ENCODE measurements at regions not wholly inside any gene's neighbourhood (a gene's known extent, or its start where the extent isn't known, plus 50 kb on each side); places are given as distances from the start of the nearest gene placed in this dataset.

GRCh38 chr12:86513226-86513625 is 257.0 kb upstream of the MGAT4C start:
- Histone ChIP-seq H3K9ac (ENCODE audit: low read length) (no peak overlapping the region), H3K36me3 (ENCODE audit: control insufficient read depth, low read depth, low read length) (no peaks in the 10 kb centered on the region), H3K27ac (ENCODE audit: low read length) (no peak overlapping the region)

DNA sequence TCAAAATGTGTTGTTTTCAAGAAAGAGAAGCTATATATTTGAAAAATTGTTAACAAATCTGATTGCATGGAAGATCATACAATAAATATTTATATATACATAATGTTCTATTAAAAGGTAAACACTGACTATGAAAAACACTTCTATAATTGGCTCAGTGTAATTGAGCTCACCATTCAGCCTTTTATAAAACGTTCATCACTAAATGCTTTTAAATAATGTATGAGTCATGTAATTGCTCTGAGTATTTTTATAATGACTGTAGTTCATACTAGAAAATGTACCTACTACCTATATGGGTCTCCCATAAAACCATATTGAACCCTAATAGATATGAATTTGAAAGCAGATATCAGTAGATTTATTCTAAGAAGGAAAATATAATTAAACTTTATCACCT is 240.4 kb upstream of the MGAT4C start:
- Histone ChIP-seq H3K27ac (ENCODE audit: low read length) (no peak overlapping the region), H3K4me1 (ENCODE audit: control insufficient read depth, low read depth, low read length) (no peaks in the 10 kb centered on the region), H3K36me3 (ENCODE audit: control insufficient read depth, low read depth, low read length) (no peaks in the 10 kb centered on the region), H3K9me3 (ENCODE audit: control insufficient read depth, low read depth, low read length) (no peaks in the 10 kb centered on the region), H3K9ac (ENCODE audit: low read length) (no peak overlapping the region), H3K27me3 (ENCODE audit: control insufficient read depth, insufficient read depth, low read length) (no peaks in the 10 kb centered on the region), H3K4me3 (ENCODE audit: low read length) (no peak overlapping the region)

More at GRCh38 chr12:86513226-86513625, 257.0 kb upstream of the MGAT4C start:
- H3K27me3 ChIP-seq (ENCODE audit: control insufficient read depth, insufficient read depth, low read length), result no peaks in the 10 kb centered on the region
- H3K4me3 ChIP-seq (ENCODE audit: low read length), result no peak overlapping the region
- no peaks in the 10 kb centered on the region for H3K4me1 ChIP-seq (ENCODE audit: control insufficient read depth, low read depth, low read length)
- no peaks in the 10 kb centered on the region for H3K9me3 ChIP-seq (ENCODE audit: control insufficient read depth, low read depth, low read length)

DNA sequence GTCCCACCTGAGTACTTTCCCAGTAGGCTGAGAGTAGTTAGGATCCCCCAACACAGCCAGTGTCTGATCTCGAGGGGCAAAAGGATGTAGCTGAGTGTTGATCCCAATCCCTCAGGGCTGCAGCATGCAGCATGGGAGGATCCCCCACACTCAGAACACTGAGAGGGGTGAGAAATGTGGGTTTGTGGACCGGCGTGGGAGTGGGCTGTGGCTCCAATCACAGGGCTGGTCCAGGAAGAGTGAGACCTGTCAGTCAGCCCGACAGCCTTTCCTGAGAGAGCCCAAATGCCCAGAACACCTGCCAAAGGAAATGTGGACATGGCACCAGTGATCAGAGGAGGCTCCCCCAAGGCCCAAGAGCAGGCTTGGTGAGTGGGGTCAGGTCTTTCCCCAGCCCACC is 228.3 kb upstream of the MGAT4C start:
- Histone ChIP-seq H3K9ac (ENCODE audit: low read length) (no peak overlapping the region), H3K4me3 (ENCODE audit: low read length) (no peak overlapping the region), H3K27me3 (ENCODE audit: control insufficient read depth, insufficient read depth, low read length) (no peaks in the 10 kb centered on the region), H3K27ac (ENCODE audit: low read length) (no peak overlapping the region), H3K9me3 (ENCODE audit: control insufficient read depth, low read depth, low read length) (no peaks in the 10 kb centered on the region), H3K36me3 (ENCODE audit: control insufficient read depth, low read depth, low read length) (no peaks in the 10 kb centered on the region), H3K4me1 (ENCODE audit: control insufficient read depth, low read depth, low read length) (peaks cover 6% of the 10 kb centered on the region)

DNA sequence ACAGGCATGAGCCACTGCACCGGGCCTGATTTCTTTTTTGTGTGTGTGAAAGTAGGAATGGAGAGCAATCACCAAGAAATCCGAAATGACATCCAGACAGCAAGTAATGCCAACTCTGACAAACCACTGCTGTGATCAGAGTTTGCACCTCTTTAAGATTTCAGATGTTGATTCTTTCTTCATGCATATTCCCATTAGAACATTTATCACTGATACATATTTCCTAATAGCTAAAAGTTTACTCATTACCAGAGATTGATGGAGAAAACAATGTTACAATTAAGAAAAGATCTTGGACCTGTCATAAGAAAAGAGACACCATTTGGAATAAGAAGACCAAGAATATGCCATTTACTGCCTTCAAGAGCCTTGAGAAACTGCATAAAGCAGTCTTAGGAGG is 217.0 kb upstream of the MGAT4C start:
- Histone ChIP-seq H3K36me3 (ENCODE audit: control insufficient read depth, low read depth, low read length) (no peaks in the 10 kb centered on the region), H3K27ac (ENCODE audit: low read length) (no peak overlapping the region), H3K9me3 (ENCODE audit: control insufficient read depth, low read depth, low read length) (no peaks in the 10 kb centered on the region), H3K4me1 (ENCODE audit: control insufficient read depth, low read depth, low read length) (no peaks in the 10 kb centered on the region), H3K4me3 (ENCODE audit: low read length) (no peak overlapping the region), H3K9ac (ENCODE audit: low read length) (no peak overlapping the region), H3K27me3 (ENCODE audit: control insufficient read depth, insufficient read depth, low read length) (no peaks in the 10 kb centered on the region)

DNA sequence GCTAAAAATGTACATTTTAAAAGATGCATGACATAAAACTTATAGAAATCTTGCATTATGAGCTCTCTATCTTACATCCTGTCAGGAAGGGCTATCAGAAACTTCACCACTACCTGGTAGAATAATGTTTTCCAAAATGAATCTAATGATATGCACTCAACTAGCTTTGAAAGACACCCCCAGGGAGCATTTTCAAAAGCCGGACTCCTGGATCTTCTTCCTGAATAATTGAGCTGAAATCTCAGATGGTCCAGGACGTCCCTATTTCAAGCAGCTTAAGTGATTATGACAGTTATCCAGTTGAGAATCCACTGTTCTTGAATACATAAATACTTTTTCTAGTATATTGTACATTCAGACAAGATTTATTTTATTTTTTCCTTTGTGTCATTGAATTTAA is 200.6 kb upstream of the MGAT4C start:
- Histone ChIP-seq H3K4me3 (ENCODE audit: low read length) (no peak overlapping the region), H3K27ac (ENCODE audit: low read length) (no peak overlapping the region), H3K4me1 (ENCODE audit: control insufficient read depth, low read depth, low read length) (peaks cover 7% of the 10 kb centered on the region), H3K36me3 (ENCODE audit: control insufficient read depth, low read depth, low read length) (no peaks in the 10 kb centered on the region), H3K27me3 (ENCODE audit: control insufficient read depth, insufficient read depth, low read length) (no peaks in the 10 kb centered on the region), H3K9me3 (ENCODE audit: control insufficient read depth, low read depth, low read length) (no peaks in the 10 kb centered on the region), H3K9ac (ENCODE audit: low read length) (no peak overlapping the region)

DNA sequence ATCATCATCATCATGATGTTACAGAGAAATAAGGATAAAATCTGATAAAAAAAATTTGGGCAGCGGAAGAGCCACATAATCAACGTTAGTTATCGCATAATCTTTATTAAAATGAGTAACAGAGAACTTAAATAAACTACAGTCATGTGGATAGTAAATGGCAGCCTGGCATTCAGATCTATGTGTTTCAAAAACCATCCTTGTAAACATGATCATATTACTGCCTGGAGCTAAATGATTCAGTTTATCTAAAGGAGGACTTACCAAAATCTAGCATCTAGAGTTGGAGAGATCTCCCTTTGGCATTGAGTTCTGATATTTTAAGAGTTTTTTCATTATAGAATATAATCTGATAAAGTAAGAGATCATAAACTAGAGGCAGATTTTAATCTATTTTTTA is 200.1 kb upstream of the MGAT4C start:
- Histone ChIP-seq H3K36me3 (ENCODE audit: control insufficient read depth, low read depth, low read length) (no peaks in the 10 kb centered on the region), H3K4me3 (ENCODE audit: low read length) (no peak overlapping the region), H3K27me3 (ENCODE audit: control insufficient read depth, insufficient read depth, low read length) (no peaks in the 10 kb centered on the region), H3K4me1 (ENCODE audit: control insufficient read depth, low read depth, low read length) (peaks cover 7% of the 10 kb centered on the region), H3K27ac (ENCODE audit: low read length) (no peak overlapping the region), H3K9me3 (ENCODE audit: control insufficient read depth, low read depth, low read length) (no peaks in the 10 kb centered on the region), H3K9ac (ENCODE audit: low read length) (no peak overlapping the region)

DNA sequence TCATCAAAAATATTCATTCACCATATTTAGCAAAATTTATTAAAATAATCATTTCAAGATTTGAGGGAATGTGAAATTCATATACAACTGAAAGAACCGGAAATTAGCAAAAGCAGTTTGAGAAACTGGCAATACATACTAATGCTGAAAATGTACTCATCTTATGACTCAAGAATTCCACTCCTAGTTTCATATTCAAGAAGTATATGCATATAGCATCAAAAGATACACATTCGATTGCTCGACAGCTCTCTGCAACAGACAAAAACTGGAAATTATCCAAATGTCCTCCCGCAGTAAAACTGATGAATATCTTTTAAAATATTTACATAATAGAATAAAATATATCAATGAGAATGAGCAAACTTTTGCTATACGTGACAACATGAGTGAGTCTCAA is 189.2 kb upstream of the MGAT4C start:
- Histone ChIP-seq H3K4me3 (ENCODE audit: low read length) (no peak overlapping the region), H3K36me3 (ENCODE audit: control insufficient read depth, low read depth, low read length) (no peaks in the 10 kb centered on the region), H3K9me3 (ENCODE audit: control insufficient read depth, low read depth, low read length) (no peaks in the 10 kb centered on the region), H3K27ac (ENCODE audit: low read length) (no peak overlapping the region), H3K9ac (ENCODE audit: low read length) (no peak overlapping the region), H3K27me3 (ENCODE audit: control insufficient read depth, insufficient read depth, low read length) (no peaks in the 10 kb centered on the region), H3K4me1 (ENCODE audit: control insufficient read depth, low read depth, low read length) (no peaks in the 10 kb centered on the region)

GRCh38 chr12:86435053-86435452 is 178.9 kb upstream of the MGAT4C start:
- no peaks in the 10 kb centered on the region for H3K36me3 ChIP-seq (ENCODE audit: control insufficient read depth, low read depth, low read length)
- H3K9ac ChIP-seq (ENCODE audit: low read length), result no peak overlapping the region
- no peaks in the 10 kb centered on the region for H3K9me3 ChIP-seq (ENCODE audit: control insufficient read depth, low read depth, low read length)
- H3K27me3 ChIP-seq (ENCODE audit: control insufficient read depth, insufficient read depth, low read length), result no peaks in the 10 kb centered on the region
- H3K4me3 ChIP-seq (ENCODE audit: low read length), result no peak overlapping the region
- no peaks in the 10 kb centered on the region for H3K4me1 ChIP-seq (ENCODE audit: control insufficient read depth, low read depth, low read length)
- H3K27ac ChIP-seq (ENCODE audit: low read length), result no peak overlapping the region

GRCh38 chr12:86429824-86430223 is 173.6 kb upstream of the MGAT4C start:
- H3K27ac ChIP-seq (ENCODE audit: low read length), result no peak overlapping the region
- no peaks in the 10 kb centered on the region for H3K4me1 ChIP-seq (ENCODE audit: control insufficient read depth, low read depth, low read length)
- no peak overlapping the region for H3K4me3 ChIP-seq (ENCODE audit: low read length)
- H3K36me3 ChIP-seq (ENCODE audit: control insufficient read depth, low read depth, low read length), result no peaks in the 10 kb centered on the region
- no peak overlapping the region for H3K9ac ChIP-seq (ENCODE audit: low read length)
- no peaks in the 10 kb centered on the region for H3K27me3 ChIP-seq (ENCODE audit: control insufficient read depth, insufficient read depth, low read length)
- no peaks in the 10 kb centered on the region for H3K9me3 ChIP-seq (ENCODE audit: control insufficient read depth, low read depth, low read length)

GRCh38 chr12:86421333-86421732 is 165.1 kb upstream of the MGAT4C start:
- no peaks in the 10 kb centered on the region for H3K9me3 ChIP-seq (ENCODE audit: control insufficient read depth, low read depth, low read length)
- H3K36me3 ChIP-seq (ENCODE audit: control insufficient read depth, low read depth, low read length), result no peaks in the 10 kb centered on the region
- no peak overlapping the region for H3K27ac ChIP-seq (ENCODE audit: low read length)
- no peak overlapping the region for H3K4me3 ChIP-seq (ENCODE audit: low read length)
- no peaks in the 10 kb centered on the region for H3K4me1 ChIP-seq (ENCODE audit: control insufficient read depth, low read depth, low read length)
- H3K27me3 ChIP-seq (ENCODE audit: control insufficient read depth, insufficient read depth, low read length), result no peaks in the 10 kb centered on the region
- no peak overlapping the region for H3K9ac ChIP-seq (ENCODE audit: low read length)

- no peaks in the 10 kb centered on the region for H3K4me1 ChIP-seq (ENCODE audit: control insufficient read depth, low read depth, low read length)
- no peak overlapping the region for H3K9ac ChIP-seq (ENCODE audit: low read length)
- peaks cover 8% of the 10 kb centered on the region for H3K9me3 ChIP-seq (ENCODE audit: control insufficient read depth, low read depth, low read length)
- no peak overlapping the region for H3K4me3 ChIP-seq (ENCODE audit: low read length)
- H3K27me3 ChIP-seq (ENCODE audit: control insufficient read depth, insufficient read depth, low read length), result no peaks in the 10 kb centered on the region
- H3K27ac ChIP-seq (ENCODE audit: low read length), result no peak overlapping the region
- no peaks in the 10 kb centered on the region for H3K36me3 ChIP-seq (ENCODE audit: control insufficient read depth, low read depth, low read length)
These were observed 158.0 kb upstream of the MGAT4C start for GRCh38 chr12:86414201-86414600.

DNA sequence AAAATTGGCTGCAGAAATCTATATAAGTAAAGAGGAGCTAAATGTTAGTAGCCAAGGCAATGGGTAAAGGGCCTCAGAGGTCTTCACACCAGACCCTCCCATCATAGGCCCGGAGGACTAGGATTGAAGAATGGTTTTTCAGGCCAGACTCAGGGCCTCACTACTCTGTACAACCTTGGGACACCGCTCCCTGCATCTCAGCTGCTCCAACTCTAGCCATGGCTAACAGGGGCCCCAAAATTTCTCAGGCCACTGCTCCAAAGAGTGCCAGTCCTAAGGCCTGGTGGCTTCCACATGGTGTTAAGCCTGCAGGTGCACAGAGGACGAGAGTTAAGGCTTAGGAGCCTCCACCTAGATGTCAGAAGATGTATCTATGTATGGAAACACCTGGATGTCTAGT is 155.5 kb upstream of the MGAT4C start:
- no peaks in the 10 kb centered on the region for H3K27me3 ChIP-seq (ENCODE audit: control insufficient read depth, insufficient read depth, low read length)
- no peak overlapping the region for H3K27ac ChIP-seq (ENCODE audit: low read length)
- no peak overlapping the region for H3K4me3 ChIP-seq (ENCODE audit: low read length)
- no peaks in the 10 kb centered on the region for H3K36me3 ChIP-seq (ENCODE audit: control insufficient read depth, low read depth, low read length)
- H3K9me3 ChIP-seq (ENCODE audit: control insufficient read depth, low read depth, low read length), result peaks cover 8% of the 10 kb centered on the region
- H3K4me1 ChIP-seq (ENCODE audit: control insufficient read depth, low read depth, low read length), result no peaks in the 10 kb centered on the region
- H3K9ac ChIP-seq (ENCODE audit: low read length), result no peak overlapping the region

Data from iPS-18a (cell line).